ENCODE measurements at regions not wholly inside any gene's neighbourhood (a gene's known extent, or its start where the extent isn't known, plus 50 kb on each side); places are given as distances from the start of the nearest gene placed in this dataset.
"Not testable (repeated sequence)": the region's sequence is repeated elsewhere in the genome, so short reads cannot be mapped to it uniquely, and the experiment has no call there.

DNA sequence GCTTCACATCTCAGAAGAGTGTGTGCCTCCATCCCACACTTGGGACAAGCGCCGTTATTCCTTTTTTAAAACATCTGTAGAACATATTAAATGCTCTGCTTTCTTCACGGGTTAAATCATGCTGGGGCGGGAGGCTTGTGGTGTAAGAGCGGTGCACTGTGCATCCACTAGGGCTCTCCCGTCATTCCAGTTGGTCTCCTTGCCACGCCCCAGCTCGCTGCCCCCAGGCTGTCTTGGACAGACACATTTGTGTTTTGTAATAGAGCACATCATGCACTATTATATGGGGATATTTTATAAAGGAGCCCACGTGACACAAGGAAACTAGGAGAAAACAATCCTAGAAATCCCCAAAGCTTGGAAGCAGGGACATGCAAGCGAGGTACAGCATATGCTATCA is 87.7 kb upstream of the PLGLB2 start:
- DNase-seq = not testable (repeated sequence)

DNA sequence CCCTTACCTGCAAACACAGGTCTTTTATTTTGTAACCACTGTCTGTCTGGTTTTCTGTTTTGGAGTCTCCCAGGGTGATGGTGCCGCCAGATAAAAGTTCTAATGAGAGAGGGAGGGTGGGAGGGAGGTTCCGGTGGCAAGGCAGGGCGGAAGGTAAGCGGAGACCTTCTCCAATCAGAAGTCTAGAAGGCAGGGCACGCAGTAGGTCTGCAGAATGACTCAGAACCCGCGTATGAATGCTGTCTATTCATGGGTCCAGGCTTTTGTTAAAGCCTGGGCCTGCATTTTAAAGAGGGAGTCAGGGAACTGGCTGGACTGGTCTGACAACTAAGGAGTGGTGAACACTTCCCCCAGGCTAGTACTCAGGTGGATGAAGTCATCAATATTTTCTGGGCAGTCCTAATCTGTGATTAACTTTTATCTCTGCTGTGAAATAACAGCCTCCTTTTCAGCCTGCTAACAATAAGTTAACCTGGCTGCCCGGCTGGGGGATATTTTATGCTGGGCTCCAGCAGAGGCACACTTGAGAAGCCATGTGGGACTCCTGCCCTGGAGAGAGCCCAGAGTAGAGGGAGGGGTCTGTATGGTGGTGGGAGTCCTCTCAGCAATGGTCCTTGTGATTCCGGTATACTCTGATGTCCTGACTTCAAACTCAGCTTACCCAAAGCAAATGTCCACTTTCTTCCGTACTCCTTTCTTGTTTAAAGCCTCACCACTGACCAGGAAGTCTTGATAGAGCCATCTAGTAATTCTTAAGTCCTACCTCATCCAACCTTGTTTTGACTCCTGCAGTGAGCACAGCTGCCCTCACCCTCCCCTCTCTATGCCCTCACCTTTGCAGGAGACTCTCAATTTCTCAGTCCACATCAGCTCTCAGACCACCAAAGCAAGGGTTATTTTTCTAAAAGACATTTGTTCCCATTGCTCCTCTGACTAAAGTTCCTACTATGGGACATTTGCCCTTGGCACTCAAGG is 85.3 kb upstream of the PLGLB2 start:
- DNase-seq = not testable (repeated sequence)

DNA sequence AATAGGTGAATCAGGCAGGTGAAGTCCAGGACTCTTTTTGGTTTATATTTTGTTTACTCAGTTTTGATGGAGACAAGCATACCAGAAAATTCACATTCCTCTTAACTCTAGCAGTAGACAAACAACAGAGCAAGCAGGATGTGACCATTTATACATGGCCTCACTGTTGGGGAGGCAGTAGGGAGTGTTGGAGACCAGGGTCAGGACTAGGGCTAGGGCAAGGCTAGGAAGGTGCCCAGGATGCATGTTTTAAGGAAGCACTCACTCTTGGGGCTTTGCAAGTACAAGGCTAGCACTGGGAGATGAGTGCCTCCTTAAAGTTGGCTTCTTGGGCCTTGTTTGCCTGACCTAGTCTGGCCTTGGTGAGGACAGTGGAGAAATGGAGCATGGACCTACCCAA is 84.5 kb upstream of the PLGLB2 start:
- not testable (repeated sequence) for DNase-seq

GRCh38 chr2:87667027-87667426 is 80.9 kb upstream of the PLGLB2 start:
- not testable (repeated sequence) for DNase-seq

GRCh38 chr2:87668361-87668760 is 79.5 kb upstream of the PLGLB2 start:
- DNase-seq = not testable (repeated sequence)

- DNase-seq = not testable (repeated sequence)
Observed at GRCh38 chr2:87669633-87670231, 78.2 kb upstream of the PLGLB2 start.

GRCh38 chr2:87672404-87672803 is 75.5 kb upstream of the PLGLB2 start:
- not testable (repeated sequence) for DNase-seq

GRCh38 chr2:87674729-87675128 is 73.2 kb upstream of the PLGLB2 start:
- not testable (repeated sequence) for DNase-seq

GRCh38 chr2:87675487-87675886 is 72.4 kb upstream of the PLGLB2 start:
- DNase-seq = not testable (repeated sequence)

DNA sequence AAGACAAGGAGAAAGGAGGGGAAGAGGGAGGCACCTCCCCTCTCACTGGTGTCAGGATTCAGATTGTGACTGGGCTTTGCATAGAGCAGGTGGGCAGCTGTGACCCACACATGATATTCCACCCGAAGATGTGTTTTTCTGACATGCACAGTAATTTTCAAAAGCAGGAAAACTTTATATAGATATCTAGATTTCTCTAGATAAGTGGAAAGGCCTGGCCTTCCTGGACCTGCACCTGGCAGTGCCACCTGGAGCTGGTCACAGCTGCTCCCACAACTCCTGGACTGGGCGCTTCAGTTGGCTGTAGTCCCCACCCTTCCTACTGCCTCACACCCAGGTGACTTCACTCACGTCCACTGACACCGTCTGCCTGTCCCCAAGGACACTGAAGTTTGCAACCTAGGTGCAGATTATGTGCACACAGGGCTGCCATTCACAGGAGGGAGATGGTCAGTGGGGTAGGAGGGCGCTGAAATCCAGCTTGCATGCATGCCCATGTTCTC is 70.4 kb upstream of the PLGLB2 start:
- DNase-seq = not testable (repeated sequence)

GRCh38 chr2:87678742-87679173 is 69.1 kb upstream of the PLGLB2 start:
- not testable (repeated sequence) for DNase-seq

GRCh38 chr2:87679950-87680349 is 67.9 kb upstream of the PLGLB2 start:
- DNase-seq = not testable (repeated sequence)

- not testable (repeated sequence) for DNase-seq
Observed at GRCh38 chr2:87680691-87681090, 67.2 kb upstream of the PLGLB2 start.

- not testable (repeated sequence) for DNase-seq
Observed at GRCh38 chr2:87683451-87683850, 64.4 kb upstream of the PLGLB2 start.

- DNase-seq = not testable (repeated sequence)
Observed at GRCh38 chr2:87683961-87684360, 63.9 kb upstream of the PLGLB2 start.

DNA sequence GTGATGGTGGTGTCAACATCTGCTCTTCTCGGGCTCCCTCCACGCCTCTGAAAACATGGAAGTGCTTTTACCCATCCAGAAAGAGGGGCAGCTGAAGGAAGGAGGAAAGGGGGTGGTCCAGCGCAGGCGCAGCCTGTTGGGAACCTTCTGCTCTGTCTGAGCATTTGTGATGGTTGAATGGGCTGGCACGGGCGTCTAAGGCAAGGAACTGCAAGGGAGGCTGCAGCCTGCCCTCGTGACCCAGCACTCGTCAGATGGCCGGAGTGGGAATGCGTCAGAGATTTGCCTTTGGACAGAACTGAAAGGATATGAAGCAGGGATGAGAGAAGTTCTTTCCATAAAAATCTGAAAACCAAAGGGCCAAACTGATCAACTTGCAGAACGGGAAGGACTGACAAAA is 62.3 kb upstream of the PLGLB2 start:
- DNase-seq = not testable (repeated sequence)

GRCh38 chr2:87686873-87687549 is 60.9 kb upstream of the PLGLB2 start:
- not testable (repeated sequence) for DNase-seq

DNA sequence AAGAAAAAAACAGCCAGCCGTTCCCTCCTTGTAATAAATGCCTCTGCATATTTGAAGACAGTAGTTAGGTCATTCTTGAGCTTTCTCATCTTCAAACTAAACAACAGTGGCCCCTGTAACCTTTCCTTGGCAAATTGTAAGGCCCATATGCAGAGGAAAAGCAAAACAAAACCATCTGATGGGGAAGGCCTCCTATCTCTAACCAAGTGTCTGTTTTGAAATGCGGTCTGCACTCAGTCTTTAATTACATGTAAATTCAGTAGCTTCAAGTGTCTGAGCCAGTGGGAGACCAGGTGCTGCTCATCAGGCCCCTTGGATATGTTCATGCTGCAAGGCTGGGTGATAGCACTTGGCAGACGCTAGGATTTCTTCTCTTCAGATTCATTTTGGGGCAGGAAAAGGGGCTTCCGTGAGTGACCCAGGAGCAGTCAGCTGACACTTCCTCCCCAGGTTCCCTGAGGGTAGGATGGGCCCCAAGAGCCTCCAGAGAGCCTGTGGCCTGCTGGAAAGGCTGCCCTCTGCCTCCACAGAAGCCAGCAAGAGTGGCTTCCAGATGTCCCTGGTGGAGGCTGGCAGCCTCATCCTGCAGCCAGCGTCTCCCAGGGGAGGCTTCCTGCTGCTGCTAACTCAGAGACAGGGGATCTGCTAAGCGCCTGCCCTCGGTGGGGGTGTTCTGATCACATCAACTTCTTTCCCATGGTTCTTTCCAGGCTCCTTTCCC is 60.2 kb upstream of the PLGLB2 start:
- not testable (repeated sequence) for DNase-seq

DNA sequence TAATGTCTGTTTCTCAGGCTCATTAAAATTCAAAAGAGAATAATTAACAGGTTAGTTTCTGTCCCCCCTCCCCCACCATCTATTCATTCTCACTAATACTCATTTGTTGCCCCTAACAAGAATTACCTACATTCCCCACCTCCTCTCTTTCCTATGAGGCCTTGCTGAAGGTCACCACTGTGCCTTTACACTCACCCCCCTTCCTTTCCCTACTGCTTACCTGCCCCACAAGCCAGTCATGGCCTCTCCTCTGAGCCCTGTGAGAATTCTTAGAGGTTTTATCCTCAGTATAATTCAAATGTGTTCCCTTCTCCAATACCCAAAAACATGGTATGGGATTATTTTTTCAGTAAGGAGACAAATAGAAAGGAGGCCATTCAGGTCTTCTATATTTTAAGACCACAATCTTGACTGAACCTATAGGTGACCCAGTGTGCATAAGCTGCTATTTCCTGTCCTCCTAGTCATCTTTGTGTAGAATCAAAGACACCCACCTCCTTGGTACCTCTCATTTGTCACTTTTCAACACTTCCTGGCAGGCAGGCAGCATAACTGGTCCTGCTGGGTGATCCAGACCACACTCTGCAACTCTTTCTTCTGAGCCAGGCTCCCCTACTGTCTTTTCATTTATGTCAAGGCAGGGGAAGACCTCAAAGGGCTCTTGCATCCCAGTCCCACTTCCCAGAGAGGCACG is 55.8 kb upstream of the PLGLB2 start:
- not testable (repeated sequence) for DNase-seq

DNA sequence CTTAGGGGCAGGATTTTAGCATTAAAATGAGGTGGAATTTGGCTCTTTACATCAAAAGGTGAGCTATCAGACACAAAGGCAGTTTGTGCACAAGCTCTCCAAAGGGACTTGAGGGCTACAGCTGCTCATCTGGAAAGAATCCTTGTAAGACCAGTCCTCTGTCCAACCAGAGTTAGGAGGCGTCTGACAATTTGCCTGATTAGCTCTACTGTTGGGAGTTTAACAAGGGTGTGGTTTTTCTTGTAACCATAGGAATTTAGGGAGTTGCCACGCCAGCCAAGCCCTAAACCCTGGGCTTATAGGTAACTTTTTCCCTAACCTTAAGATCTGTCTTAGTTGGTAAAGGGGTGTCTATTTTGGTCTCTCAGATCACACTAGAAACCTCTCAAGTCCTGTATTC is 55.0 kb upstream of the PLGLB2 start:
- not testable (repeated sequence) for DNase-seq

DNA sequence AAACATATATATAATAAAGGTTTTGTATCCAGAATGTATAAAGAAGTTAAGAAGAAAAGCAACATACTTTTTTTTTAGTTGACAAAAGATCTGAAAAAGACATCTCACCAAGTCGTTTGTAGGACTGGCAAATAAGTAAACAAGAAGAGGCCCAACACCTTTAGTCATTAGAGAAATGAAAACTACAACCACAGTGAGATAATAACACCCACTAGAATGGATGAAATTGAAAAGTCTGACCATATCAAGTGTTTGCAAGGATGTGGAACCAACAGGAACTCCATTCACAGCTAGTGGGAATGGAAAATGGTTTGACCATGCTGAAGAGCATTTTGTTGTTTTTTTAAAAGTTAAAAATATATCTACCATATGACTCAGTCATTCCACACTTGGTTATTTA is 54.0 kb upstream of the PLGLB2 start:
- DNase-seq = not testable (repeated sequence)

Data from activated CD4-positive, alpha-beta T cell treated with anti-CD3 and anti-CD28 coated beads, Interleukin-2, amount 50 U/mL, for 1 hour (primary cell).